ENCODE measurements at regions not wholly inside any gene's neighbourhood (a gene's known extent, or its start where the extent isn't known, plus 50 kb on each side); places are given as distances from the start of the nearest gene placed in this dataset.
"Not testable (repeated sequence)": the region's sequence is repeated elsewhere in the genome, so short reads cannot be mapped to it uniquely, and the experiment has no call there.

DNA sequence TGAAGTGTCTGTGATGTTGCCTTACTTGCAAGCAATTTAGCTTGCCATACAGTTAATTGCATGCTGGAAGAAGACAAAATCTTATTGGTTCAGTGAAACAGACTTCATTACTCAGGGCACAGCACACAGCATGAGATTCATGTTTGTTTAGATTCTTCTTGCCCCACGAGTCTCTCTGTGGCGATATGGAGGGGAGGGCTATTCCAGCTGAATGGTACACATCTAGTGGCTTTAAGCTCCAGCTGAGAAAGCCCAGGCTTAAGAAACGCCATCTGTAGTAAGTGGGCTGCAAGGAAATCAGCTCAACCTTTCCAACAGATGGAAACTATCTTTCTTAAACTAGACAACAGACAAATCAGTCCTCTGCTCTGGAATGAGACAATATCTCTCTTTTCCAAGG, 1022.0 kb downstream of the NCAM2 start (continued):
- TF ChIP-seq JUN (IDR thresholded peaks at IDR 0.05; ENCODE audit: low read depth, low read length) (no peak), PHF8 (conservative IDR thresholded peaks at IDR 0.05; ENCODE audit: low read depth, low read length) (no peak), HDAC2 (IDR thresholded peaks at IDR 0.05; ENCODE audit: borderline replicate concordance in 1 of 2, low read depth in 2 of 2, low read length in 2 of 2) (no peak), TEAD4 (IDR thresholded peaks at IDR 0.05; ENCODE audit: low read depth, low read length) (no peak)

DNA sequence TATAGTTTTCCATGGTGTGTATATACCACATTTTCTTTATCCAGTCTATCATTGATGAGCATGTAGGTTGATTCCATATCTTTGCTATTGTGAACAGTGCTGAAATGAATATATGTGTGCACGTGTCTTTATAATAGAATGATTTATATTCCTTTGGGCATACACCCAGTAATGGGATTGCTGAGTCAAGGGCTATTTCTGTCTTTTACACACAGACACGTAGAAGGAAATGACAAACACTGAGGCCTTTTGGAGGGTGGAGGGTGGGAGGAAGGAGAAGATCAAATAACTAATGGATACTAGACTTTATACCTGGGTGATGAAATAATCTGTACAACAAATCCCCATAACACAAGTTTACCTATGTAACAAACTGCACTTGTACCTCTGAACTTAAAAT, 1025.7 kb downstream of the NCAM2 start:
- FAIRE-seq; H3K79me1 ChIP-seq (ENCODE audit: low read depth, low read length); H3K4me1 ChIP-seq (replicated peaks in 1 of 4; ENCODE audit: control insufficient read depth in 3 of 4, insufficient read depth in 4 of 4, low read length in 3 of 4); H3K4ac ChIP-seq (replicated peaks; ENCODE audit: insufficient read length, low read depth, low read length); H4K8ac ChIP-seq (ENCODE audit: extremely low read depth, insufficient read depth, low read length); H3K79me2 ChIP-seq (ENCODE audit: control insufficient read depth in 1 of 2, insufficient read depth in 2 of 2, low read length in 2 of 2); H4K20me1 ChIP-seq (replicated peaks in 1 of 2; ENCODE audit: control insufficient read depth in 1 of 2, insufficient read depth in 2 of 2, low read length in 2 of 2); H2BK120ac ChIP-seq (replicated peaks; ENCODE audit: low read depth, low read length); H3K23me2 ChIP-seq (ENCODE audit: low read depth, low read length); H2BK12ac ChIP-seq (ENCODE audit: low read depth, low read length); H3K56ac ChIP-seq (replicated peaks; ENCODE audit: insufficient read length, low read depth, low read length); H3K4me3 ChIP-seq (ENCODE audit: extremely low read depth in 1 of 4, insufficient read depth in 2 of 4, low read depth in 3 of 4, low read length in 4 of 4); H2AFZ ChIP-seq (ENCODE audit: low read length); H2BK5ac ChIP-seq (ENCODE audit: low read depth, low read length); H3K9ac ChIP-seq (replicated peaks in 1 of 4; ENCODE audit: extremely low read depth in 1 of 4, low read depth in 3 of 4, low read length in 3 of 4); H4K5ac ChIP-seq (ENCODE audit: insufficient read length, low read depth, low read length); H2AK5ac ChIP-seq (ENCODE audit: low read depth, low read length); H3K9me3 ChIP-seq (ENCODE audit: insufficient read depth in 2 of 2, low read depth in 1 of 2, low read length in 1 of 2); H3K36me3 ChIP-seq (ENCODE audit: control insufficient read depth in 2 of 4, insufficient read depth in 4 of 4, low read length in 3 of 4); H3K14ac ChIP-seq (ENCODE audit: insufficient read length); H3K27ac ChIP-seq (ENCODE audit: low read depth, low read length); DNase-seq (ENCODE audit: low read depth in 1 of 2, low spot score in 2 of 2); H4K91ac ChIP-seq (replicated peaks; ENCODE audit: insufficient read length, low read length); H3K23ac ChIP-seq (ENCODE audit: insufficient read length); CTCF ChIA-PET (ENCODE audit: partially characterized antibody); H3K4me2 ChIP-seq (ENCODE audit: insufficient read depth in 1 of 2, low read depth in 2 of 2, low read length in 2 of 2); H3K18ac ChIP-seq (ENCODE audit: extremely low read depth, low read length); H2BK15ac ChIP-seq (ENCODE audit: low read length); H2BK20ac ChIP-seq (ENCODE audit: low read length); H3K27me3 ChIP-seq (replicated peaks in 1 of 4; ENCODE audit: control insufficient read depth in 3 of 4, extremely low read depth in 1 of 4, insufficient read depth in 3 of 4, low read length in 3 of 4); POLR2A ChIA-PET (ENCODE audit: partially characterized antibody): not testable (repeated sequence)
- 91% methylated on average over 2 of the region's 2 CpGs; no CpG with 5 or more reads in 1 of the 2 experiments for WGBS, 2 experiments (ENCODE audit: extremely low coverage in 1 of 2, insufficient coverage in 1 of 2, insufficient read length in 1 of 2, insufficient replicate concordance in 2 of 2, low coverage in 1 of 2, low lambda C conversion rate in 2 of 2, missing lambda C conversion rate in 1 of 2)

All from H1 (cell line).